ENCODE measurements at regions not wholly inside any gene's neighbourhood (a gene's known extent, or its start where the extent isn't known, plus 50 kb on each side); places are given as distances from the start of the nearest gene placed in this dataset.
A peak's percentile ranks its signal among the peaks of the same experiment; 100 is the strongest.

DNA sequence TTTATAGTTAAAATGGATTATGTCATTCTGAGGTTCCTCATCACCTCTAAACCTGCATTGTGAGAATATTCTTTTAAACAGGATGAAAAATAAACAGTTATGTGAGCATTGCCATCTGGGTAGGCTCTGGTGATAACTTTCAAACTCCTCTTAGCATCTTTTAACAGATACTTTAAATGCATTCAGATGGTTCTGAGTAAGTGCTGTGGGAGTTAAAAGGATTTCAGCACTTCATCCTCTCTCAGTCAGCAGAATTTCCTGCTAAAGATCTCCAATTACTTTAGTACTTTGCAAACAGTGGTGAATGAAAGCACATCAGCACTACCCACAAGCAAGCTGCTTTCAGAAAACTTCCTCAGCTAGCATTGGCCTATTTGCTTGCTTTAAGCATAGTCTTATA lies 59.3 kb upstream of the TMTC1 start:
- TF ChIP-seq, protein P1, sequence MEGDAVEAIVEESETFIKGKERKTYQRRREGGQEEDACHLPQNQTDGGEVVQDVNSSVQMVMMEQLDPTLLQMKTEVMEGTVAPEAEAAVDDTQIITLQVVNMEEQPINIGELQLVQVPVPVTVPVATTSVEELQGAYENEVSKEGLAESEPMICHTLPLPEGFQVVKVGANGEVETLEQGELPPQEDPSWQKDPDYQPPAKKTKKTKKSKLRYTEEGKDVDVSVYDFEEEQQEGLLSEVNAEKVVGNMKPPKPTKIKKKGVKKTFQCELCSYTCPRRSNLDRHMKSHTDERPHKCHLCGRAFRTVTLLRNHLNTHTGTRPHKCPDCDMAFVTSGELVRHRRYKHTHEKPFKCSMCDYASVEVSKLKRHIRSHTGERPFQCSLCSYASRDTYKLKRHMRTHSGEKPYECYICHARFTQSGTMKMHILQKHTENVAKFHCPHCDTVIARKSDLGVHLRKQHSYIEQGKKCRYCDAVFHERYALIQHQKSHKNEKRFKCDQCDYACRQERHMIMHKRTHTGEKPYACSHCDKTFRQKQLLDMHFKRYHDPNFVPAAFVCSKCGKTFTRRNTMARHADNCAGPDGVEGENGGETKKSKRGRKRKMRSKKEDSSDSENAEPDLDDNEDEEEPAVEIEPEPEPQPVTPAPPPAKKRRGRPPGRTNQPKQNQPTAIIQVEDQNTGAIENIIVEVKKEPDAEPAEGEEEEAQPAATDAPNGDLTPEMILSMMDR (IDR thresholded peaks at IDR 0.05; ENCODE audit: low read depth, low read length), result no peak
- H3K4me3 ChIP-seq (replicated peaks in 1 of 2; ENCODE audit: low read depth in 2 of 2, low read length in 2 of 2), result no peak overlapping the region
- peak in 1 of 2 donors; percentile 1 for DNase-seq (ENCODE audit: low read depth in 2 of 2)

DNA sequence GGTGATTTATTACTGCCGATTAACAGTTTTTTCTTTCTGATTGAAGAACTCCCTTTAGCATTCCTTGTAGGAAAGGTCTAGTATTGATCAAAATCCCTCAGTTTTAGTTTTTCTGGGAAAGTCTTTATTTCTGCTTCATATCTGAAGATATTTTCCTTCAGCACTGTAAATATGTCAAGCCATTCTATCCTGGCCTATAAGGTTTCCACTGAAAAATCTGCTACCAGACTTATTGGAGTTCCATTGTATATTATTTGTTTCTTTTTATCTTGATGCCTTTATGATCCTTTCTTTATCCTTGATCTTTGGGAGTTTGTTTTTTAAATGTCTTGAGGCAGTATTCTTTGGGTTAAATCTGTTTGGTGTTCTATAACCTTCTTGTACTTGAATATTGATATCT lies 55.0 kb upstream of the TMTC1 start:
- TF ChIP-seq, protein P1 (IDR thresholded peaks at IDR 0.05; ENCODE audit: low read depth, low read length), result no peak
- H3K4me3 ChIP-seq (replicated peaks in 1 of 2; ENCODE audit: low read depth in 2 of 2, low read length in 2 of 2), result no peak overlapping the region
- no peak for DNase-seq (ENCODE audit: low read depth in 2 of 2)
